22Rv1 (cell line): ENCODE measurements at regions not wholly inside any gene's neighbourhood (a gene's known extent, or its start where the extent isn't known, plus 50 kb on each side); places are given as distances from the start of the nearest gene placed in this dataset.

Experiments used
- H3K27ac ChIP-seq: fragments of 450-650 bp; 2 replicates; pipeline ENCODE4 v1.5.1; 2017
- ZFX ChIP-seq: fragments of 450-650 bp; IDR thresholded peaks from 2 replicates; pipeline ENCODE4 v1.6.1; 2017; ENCODE audit warnings: antibody characterized with exemption, borderline replicate concordance
- TF ChIP-seq, protein P1 (sequence below): fragments of 450-650 bp; IDR thresholded peaks from 2 replicates; pipeline ENCODE4 v1.5.1; 2017; ENCODE audit warnings: mild to moderate bottlenecking

DNA sequence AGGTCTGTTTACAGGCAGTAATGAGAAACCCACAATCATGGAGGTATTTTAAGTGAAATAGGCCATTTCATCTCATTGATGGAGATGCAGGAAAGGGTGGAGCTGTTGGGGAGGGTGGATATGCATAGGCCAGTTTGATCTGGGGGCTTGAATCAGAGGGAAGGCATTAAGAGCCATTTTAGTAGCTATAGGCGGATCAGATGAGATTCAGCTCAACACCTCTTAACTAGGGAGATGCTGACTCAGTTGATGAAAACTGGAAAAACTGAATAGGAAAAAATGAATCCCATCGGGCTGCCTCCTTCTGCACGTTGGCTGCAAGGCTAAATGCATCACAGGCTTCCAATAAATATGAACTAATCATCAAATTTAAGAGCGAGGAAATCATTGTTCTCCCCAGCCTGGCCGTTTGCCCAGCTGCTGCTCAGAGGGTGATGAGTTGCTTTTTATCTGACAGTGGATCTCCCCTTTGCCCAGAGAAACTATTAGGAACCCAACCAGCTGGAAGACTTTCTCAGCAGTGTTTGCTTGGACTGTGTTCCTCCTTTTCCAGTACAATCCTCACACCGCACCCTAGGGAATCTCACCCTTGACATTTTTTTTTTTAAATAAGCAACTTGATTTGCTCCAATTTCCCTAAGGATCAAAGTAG lies 149.6 kb downstream of the SOX9 start:
- TF ChIP-seq, protein P1, sequence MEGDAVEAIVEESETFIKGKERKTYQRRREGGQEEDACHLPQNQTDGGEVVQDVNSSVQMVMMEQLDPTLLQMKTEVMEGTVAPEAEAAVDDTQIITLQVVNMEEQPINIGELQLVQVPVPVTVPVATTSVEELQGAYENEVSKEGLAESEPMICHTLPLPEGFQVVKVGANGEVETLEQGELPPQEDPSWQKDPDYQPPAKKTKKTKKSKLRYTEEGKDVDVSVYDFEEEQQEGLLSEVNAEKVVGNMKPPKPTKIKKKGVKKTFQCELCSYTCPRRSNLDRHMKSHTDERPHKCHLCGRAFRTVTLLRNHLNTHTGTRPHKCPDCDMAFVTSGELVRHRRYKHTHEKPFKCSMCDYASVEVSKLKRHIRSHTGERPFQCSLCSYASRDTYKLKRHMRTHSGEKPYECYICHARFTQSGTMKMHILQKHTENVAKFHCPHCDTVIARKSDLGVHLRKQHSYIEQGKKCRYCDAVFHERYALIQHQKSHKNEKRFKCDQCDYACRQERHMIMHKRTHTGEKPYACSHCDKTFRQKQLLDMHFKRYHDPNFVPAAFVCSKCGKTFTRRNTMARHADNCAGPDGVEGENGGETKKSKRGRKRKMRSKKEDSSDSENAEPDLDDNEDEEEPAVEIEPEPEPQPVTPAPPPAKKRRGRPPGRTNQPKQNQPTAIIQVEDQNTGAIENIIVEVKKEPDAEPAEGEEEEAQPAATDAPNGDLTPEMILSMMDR: no peak
- TF ChIP-seq ZFX: no peak
- H3K27ac ChIP-seq: no peak overlapping the region

DNA sequence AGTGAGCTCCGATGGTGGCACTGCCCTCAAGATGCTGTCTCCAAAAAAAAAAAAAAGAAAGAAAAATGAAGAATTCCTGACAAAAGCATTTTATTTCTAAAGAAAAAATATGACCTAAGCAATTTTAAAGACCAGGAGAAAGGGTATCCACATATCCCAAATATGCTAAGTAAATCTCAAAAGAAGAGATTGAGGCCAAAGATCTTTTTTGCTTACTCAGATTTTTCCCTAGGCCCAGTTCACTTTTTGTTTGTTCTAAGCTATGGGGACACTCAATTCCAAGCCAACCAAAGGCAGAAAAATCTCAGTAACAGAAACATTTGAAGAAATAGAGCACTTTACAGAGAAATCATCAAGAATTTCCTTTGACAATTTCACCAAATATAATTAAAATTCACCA lies 150.8 kb downstream of the SOX9 start:
- no peak for TF ChIP-seq ZFX
- TF ChIP-seq, protein P1: no peak

DNA sequence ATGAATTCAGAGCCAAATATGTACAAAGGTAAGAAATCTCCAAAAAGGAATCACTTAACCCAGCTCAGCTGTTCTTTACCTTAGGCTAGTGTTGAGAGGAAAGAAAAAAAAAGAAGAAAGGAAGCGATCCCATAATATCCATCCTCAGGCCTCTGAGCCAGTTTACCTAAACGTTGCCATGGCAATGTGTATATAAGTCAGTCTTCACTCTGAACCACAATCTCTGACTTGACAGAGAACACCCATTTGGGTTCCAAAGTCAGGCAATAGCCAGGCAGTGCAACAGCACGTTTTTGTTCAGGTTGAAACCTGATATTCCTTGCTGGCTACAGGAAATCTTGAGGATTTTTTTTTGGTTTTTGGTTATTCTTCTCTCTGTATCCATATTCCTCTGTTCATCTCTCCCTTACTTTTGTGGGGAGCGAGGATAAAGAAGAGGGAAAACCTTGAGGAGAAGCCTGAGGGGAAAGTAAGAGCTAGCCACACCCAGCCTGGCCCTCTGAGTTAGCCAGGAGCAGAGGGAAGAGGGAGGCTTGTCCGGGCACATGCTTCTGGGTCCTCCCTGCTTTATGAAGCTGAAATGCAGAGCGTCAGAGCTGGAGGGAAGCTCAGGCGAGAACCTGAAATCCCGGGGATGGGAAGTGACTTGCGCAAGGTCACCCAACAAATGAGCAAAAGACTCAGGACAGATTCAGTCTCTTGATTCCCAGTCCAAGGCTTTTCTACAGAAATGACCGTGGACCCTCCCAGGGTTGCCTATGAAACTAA lies 152.7 kb downstream of the SOX9 start:
- TF ChIP-seq ZFX: no peak
- no peak overlapping the region for H3K27ac ChIP-seq

More for the DNA sequence above, 150.8 kb downstream of the SOX9 start:
- H3K27ac ChIP-seq: no peak overlapping the region

DNA sequence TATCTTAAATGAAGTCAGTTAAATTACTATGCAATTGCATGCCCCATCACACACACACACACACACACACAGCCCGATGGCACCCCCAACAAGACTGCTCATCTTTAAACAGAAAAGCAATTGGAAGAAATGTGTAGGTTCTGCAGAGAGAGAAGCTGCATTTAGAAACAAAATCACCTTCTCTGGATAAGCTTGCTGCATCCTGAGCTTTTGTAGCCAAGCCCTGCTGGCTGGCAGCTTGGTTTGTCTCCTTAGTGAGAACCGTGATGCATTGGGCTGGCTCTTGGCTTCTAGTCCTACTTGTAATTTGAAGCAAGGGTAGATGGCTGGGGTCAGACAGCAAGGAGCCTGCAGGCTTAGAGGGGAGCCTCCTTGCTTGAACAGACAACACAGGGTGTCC lies 153.8 kb downstream of the SOX9 start:
- no peak overlapping the region for H3K27ac ChIP-seq
- TF ChIP-seq, protein P1: no peak
- no peak for TF ChIP-seq ZFX

DNA sequence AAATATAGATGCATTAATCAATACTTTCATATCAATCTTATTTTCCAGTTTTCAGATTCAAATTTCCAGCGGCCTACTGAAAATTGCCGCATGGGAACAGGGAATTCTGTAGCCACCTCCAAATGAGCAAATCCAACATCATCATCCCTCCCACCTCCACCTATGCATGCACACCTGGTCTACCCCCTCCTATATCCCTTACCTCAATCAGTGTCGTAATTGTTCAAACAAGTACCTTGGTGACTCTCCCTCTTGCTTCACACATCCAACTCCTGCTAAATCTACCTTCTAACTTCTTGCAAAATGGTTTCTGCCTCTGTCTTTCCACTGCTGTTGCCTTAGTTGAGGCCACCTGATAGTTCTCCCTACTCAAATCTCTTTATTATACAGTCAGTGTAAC lies 160.1 kb downstream of the SOX9 start:
- no peak overlapping the region for H3K27ac ChIP-seq
- TF ChIP-seq, protein P1: no peak
- TF ChIP-seq ZFX: no peak

DNA sequence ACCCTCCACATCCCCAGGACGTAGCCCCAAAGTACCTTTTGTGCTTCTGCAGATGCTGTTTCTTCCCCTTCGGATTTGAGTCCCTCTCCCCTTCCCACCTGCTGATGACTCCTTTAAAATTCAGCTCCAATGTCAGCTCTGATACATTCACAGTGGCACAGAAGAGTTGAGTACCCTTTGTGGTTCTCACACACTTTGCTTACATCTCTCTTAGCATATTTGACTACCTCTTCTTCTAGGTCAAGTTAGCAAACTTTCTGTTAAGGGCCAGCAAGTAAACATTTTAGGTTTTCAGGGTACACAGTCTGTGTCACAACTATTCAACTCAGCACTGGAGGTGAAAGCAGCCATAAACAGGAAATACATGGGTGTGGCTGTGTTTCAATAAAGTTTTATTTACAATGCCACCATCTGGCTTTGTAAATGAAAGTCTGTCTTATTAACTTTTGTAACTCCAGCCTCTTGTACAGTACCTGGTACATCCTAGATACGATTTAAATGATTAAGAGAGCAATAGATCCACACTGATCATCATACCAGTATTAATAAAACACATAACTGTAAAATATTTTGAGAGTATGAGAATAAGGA lies 161.7 kb downstream of the SOX9 start:
- TF ChIP-seq ZFX: no peak
- TF ChIP-seq, protein P1: no peak
- no peak overlapping the region for H3K27ac ChIP-seq

DNA sequence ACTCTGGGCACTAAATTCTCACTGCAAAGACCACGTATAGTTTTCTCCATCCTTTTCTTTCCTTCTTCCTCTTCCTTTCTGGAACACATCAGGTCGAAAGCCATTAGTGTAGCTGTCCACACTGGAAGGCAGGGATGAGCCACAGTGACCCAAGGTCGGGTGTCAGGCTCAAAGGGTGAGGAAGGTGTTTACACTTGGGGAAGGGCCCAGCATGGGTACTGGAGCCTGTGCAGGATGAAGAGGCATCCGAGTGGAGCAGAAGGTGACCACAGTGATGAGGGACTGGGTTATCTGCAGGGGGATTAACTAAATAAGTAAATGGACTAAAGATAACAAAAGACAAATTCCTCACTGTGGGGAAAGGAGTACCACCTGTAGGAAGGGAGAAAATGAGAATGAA lies 164.0 kb downstream of the SOX9 start:
- H3K27ac ChIP-seq: no peak overlapping the region
- TF ChIP-seq ZFX: no peak
- TF ChIP-seq, protein P1: no peak
